GM10266 (cell line): ENCODE measurements at regions not wholly inside any gene's neighbourhood (a gene's known extent, or its start where the extent isn't known, plus 50 kb on each side); places are given as distances from the start of the nearest gene placed in this dataset.

ENCODE experiments used
- DNase-seq: peaks from one replicate; pipeline ENCODE4 v3.0.0; 2012; ENCODE audit errors: extremely low spot score
- TF ChIP-seq, protein P1 (sequence below): IDR thresholded peaks from 2 replicates; pipeline ENCODE4 v1.5.1; 2012; ENCODE audit warnings: mild to moderate bottlenecking, low read depth; ENCODE audit not compliant: control insufficient read depth, insufficient read depth; ENCODE audit errors: missing control alignments

DNA sequence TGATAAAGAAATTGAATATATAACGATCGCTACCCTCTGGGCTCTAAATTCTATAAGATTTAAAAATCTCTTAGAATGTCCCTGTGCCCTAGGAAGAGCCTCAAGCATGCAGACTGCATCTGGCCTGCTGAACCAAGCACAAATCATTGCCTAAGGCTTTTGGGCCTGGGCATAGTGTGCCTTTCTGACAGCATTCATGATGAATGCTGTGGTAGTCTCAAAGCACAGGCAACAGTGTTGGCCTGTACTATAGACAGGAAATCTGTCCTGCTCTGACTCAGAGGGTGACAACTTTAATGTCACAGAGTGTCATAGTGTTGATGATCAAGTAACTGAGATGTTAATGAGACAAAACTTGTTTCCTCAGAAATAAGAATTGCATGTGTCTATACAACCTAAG is 717.3 kb downstream of the STIM2 start:
- DNase-seq, result no peak
- TF ChIP-seq, protein P1, sequence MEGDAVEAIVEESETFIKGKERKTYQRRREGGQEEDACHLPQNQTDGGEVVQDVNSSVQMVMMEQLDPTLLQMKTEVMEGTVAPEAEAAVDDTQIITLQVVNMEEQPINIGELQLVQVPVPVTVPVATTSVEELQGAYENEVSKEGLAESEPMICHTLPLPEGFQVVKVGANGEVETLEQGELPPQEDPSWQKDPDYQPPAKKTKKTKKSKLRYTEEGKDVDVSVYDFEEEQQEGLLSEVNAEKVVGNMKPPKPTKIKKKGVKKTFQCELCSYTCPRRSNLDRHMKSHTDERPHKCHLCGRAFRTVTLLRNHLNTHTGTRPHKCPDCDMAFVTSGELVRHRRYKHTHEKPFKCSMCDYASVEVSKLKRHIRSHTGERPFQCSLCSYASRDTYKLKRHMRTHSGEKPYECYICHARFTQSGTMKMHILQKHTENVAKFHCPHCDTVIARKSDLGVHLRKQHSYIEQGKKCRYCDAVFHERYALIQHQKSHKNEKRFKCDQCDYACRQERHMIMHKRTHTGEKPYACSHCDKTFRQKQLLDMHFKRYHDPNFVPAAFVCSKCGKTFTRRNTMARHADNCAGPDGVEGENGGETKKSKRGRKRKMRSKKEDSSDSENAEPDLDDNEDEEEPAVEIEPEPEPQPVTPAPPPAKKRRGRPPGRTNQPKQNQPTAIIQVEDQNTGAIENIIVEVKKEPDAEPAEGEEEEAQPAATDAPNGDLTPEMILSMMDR, result no peak

GRCh38 chr4:27592738-27593137 is 732.1 kb downstream of the STIM2 start:
- no peak for DNase-seq
- TF ChIP-seq, protein P1, result no peak

GRCh38 chr4:27594922-27595321 is 734.3 kb downstream of the STIM2 start:
- DNase-seq, result no peak
- TF ChIP-seq, protein P1, result no peak

DNA sequence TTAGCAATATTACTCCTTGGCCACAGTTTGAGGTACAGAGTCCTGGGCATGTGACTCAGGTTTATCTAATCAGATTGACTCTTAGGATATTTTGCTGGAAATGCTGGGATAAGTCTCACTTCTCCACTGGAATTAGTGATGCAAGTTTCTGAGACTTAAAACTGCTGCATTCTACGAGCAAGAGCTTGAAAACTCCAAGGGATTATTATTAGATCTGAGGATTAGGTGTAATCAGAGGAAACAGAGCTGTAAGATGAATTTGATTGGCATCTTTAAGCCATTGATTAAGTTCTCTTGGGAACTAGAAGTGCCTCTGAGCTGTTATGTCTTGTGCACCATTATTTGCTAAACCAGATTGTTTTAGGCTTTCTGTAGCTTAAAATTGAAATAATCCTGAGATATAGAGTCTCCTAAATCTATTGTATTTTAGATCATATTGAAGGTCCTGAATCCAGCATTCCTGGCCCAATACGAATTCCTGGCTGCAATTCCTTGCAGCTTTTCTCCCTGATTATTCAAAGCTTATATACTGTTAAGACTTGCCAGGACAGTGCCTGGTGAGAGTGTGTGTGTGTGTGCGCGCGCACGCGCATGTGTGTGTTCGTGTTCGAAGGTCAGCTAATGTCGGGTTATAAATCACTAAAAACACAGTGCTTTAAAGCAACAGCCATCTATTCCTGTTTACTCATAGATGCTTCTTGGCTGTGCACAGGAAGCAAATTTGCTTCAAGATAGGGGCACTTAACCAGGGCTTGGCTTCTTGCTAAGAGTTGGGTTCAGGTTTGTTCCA is 735.1 kb downstream of the STIM2 start:
- TF ChIP-seq, protein P1, result no peak
- no peak for DNase-seq

DNA sequence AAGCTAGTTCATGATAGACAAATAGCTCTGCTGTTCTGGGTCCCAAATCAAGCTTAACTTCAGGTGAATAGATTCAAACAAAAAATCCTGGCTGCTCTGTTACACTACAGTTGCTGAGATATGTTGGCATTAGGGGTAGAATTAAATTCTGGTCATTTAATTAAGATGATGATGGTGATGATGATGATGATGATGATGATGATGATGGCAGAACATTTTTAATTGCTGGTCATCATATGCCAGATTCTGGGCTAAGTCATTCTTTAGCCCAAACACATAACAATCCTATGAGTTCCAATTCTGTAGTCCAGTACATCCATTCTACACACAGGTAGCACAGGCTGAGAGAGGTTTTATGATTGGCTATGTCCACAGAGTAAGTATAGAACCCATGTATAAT is 741.5 kb downstream of the STIM2 start:
- TF ChIP-seq, protein P1, result no peak
- no peak for DNase-seq

- TF ChIP-seq, protein P1, result no peak
- no peak for DNase-seq
These were observed 744.1 kb downstream of the STIM2 start for GRCh38 chr4:27604692-27605091.

DNA sequence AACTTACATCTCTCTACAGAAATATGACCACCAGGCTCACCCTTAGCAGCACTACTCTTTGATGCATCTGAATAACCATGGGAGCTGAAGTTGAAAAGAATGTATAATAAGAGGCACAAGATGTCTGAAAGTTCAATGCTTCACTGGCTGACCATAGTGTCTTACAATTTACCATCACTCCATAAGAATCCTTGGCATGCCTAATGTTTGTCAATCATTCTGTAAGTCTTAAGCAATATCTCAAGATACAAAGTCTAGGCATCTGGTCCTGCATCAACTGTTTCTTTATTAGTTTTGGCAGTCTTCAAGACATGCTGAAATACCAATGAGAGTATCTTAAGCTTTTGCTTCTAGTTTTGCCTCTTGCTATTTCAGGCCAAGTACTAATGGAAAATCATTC is 755.5 kb downstream of the STIM2 start:
- TF ChIP-seq, protein P1, result no peak
- no peak for DNase-seq
